HUES64 (cell line): ENCODE measurements at regions not wholly inside any gene's neighbourhood (a gene's known extent, or its start where the extent isn't known, plus 50 kb on each side); places are given as distances from the start of the nearest gene placed in this dataset.
"Not testable (repeated sequence)": the region's sequence is repeated elsewhere in the genome, so short reads cannot be mapped to it uniquely, and the experiment has no call there.

Experiments
- H3K27ac ChIP-seq: 2 replicates; pipeline ENCODE4 v1.7.0; 2013; ENCODE audit warnings: low read depth, low read length, inconsistent platforms
- H3K27me3 ChIP-seq: 2 replicates; pipeline ENCODE4 v1.6.1; 2013; ENCODE audit warnings: mild to moderate bottlenecking, low read length; ENCODE audit not compliant: insufficient read depth
- H3K36me3 ChIP-seq: 2 replicates; pipeline ENCODE4 v1.6.1; 2013; ENCODE audit warnings: mild to moderate bottlenecking, low read length; ENCODE audit not compliant: insufficient read depth
- H3K4me1 ChIP-seq: 2 replicates; pipeline ENCODE4 v1.6.1; 2013; ENCODE audit warnings: mild to moderate bottlenecking, low read length, moderate library complexity; ENCODE audit not compliant: insufficient read depth
- H3K4me3 ChIP-seq: 2 replicates; pipeline ENCODE4 v1.5.1; 2013; ENCODE audit warnings: mild to moderate bottlenecking, low read length, moderate library complexity
- H3K9ac ChIP-seq: 2 replicates; pipeline ENCODE4 v1.6.1; 2013; ENCODE audit warnings: mild to moderate bottlenecking, low read depth, low read length
- H3K9me3 ChIP-seq: 2 replicates; pipeline ENCODE4 v1.6.1; 2013; ENCODE audit warnings: low read depth, low read length; ENCODE audit not compliant: insufficient read depth
- WGBS: fragments of 150-250, 120-280 bp; methylation state at CpG from one replicate; pipeline ENCODE4 v1.1.7; 2013; ENCODE audit warnings: missing lambda C conversion rate; 5-methylcytosine and 5-hydroxymethylcytosine counted together

DNA sequence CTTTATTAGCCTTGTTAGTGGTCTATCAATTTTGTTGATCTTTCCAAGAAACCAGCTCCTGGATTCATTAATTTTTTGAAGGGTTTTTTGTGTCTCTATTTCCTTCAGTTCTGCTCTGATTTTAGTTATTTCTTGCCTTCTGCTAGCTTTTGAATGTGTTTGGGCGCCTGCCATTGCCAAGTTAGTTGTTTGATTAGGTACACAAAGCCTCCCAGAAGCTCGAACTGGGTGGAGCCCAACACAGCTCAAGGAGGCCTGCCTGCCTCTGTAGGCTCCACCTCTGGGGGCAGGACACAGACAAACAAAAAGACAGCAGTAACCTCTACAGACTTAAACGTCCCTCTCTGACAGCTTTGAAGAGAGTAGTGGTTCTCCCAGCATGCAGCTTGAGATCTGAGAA, 682.3 kb upstream of the ZNF804A start:
- H3K4me3 ChIP-seq: not testable (repeated sequence)

DNA sequence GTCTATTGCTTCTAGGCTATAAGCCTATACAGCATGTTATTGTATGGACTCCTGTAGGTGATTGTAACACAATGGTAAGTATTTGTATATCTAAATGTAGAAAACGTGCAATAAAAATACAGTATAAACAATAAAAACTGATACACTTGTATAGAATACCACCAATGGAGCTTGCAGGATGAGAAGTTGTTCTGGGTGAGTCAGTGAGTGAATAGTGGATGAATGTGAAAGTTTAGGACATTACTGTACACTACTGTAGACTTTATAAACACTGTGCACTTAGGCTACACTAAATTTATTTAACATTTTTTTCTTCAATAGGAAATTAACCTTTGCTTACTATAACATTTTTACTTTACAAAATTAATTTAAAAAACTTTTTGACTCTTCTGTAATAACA, 679.2 kb upstream of the ZNF804A start:
- no CpG with 5 or more reads among the region's 1 CpG for WGBS
- no peak overlapping the region for H3K4me3 ChIP-seq
- H3K4me1 ChIP-seq: no peaks in the 10 kb centered on the region
- H3K27me3 ChIP-seq: no peaks in the 10 kb centered on the region
- no peaks in the 10 kb centered on the region for H3K9me3 ChIP-seq
- no peak overlapping the region for H3K9ac ChIP-seq
- H3K36me3 ChIP-seq: no peaks in the 10 kb centered on the region
- no peak overlapping the region for H3K27ac ChIP-seq

More for the DNA sequence above, 682.3 kb upstream of the ZNF804A start:
- H3K9ac ChIP-seq, H3K9me3 ChIP-seq, H3K4me1 ChIP-seq, H3K27me3 ChIP-seq, H3K36me3 ChIP-seq, H3K27ac ChIP-seq: not testable (repeated sequence)
- WGBS: 92% methylated on average over 2 of the region's 3 CpGs

DNA sequence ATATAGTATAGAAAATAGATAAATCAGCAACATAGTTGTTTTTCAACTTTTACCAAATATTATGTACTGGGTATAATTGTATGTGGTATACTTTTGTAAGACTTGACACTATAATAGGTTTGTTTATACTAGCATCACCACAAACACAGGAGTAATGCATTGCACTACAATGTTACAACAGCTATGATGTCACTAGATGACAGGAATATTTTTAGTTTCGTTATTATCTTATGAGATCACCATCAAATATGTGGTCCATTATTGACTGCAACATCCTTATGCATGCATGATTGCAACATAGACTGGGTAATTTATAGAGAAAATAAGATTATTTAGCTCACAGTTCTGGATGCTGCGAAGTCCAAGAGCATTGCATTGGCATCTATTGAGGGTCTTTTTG, 678.4 kb upstream of the ZNF804A start:
- H3K4me3 ChIP-seq: no peak overlapping the region
- no peaks in the 10 kb centered on the region for H3K27me3 ChIP-seq
- no peaks in the 10 kb centered on the region for H3K36me3 ChIP-seq
- no peaks in the 10 kb centered on the region for H3K4me1 ChIP-seq
- no peaks in the 10 kb centered on the region for H3K9me3 ChIP-seq
- H3K27ac ChIP-seq: no peak overlapping the region
- 94% methylated on average over 2 of the region's 2 CpGs for WGBS
- no peak overlapping the region for H3K9ac ChIP-seq

DNA sequence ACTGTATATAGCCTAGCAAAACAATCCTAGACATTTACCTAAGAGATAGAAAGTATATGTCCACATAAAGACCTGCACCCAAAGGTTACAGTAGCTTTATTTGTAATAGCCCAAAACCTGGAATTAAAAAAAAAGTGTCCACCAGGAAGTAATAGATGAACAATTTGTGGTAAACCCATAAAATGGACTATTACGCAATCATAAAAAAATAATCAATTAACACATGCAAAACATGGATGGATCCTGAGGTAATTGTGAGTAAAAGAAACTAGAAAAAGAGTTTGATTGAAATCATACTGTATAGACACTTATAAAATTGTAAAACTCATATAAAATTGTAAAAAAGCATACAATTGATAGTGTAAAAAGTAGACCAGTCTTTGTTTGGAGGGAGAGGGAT, 673.0 kb upstream of the ZNF804A start:
- no peak overlapping the region for H3K4me3 ChIP-seq
- no peaks in the 10 kb centered on the region for H3K36me3 ChIP-seq
- H3K27me3 ChIP-seq: no peaks in the 10 kb centered on the region
- 0 out of 2 replicates have a peak, but pooled peaks cover 11% of the 10 kb centered on the region for H3K9me3 ChIP-seq
- H3K9ac ChIP-seq: no peak overlapping the region
- no CpG with 5 or more reads among the region's 1 CpG for WGBS
- no peaks in the 10 kb centered on the region for H3K4me1 ChIP-seq
- H3K27ac ChIP-seq: no peak overlapping the region

DNA sequence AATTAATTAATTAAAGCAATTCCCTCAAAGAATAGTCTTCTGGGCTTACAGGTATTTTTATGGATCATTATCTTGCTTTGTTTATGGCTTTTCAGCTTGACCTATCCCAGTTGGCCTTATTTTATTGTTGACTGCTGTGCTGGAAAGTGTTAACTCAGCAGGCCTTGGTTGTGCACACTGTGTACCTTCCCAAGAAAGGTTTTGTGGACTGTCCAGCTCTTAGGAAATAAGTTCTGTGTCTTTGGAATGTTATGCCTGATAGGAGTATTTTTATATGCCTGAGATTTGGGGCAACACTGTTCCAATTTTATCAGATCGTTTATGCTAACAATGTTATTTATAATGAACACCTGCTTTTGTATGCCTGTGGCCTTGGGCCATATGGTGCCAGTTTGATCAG, 671.9 kb upstream of the ZNF804A start:
- Histone ChIP-seq H3K27ac (no peak overlapping the region), H3K4me1 (no peaks in the 10 kb centered on the region), H3K27me3 (no peaks in the 10 kb centered on the region), H3K9me3 (0 out of 2 replicates have a peak, but pooled peaks cover 11% of the 10 kb centered on the region), H3K9ac (no peak overlapping the region), H3K36me3 (no peaks in the 10 kb centered on the region), H3K4me3 (no peak overlapping the region)
- WGBS: 100% methylated on average over 1 of the region's 1 CpG

DNA sequence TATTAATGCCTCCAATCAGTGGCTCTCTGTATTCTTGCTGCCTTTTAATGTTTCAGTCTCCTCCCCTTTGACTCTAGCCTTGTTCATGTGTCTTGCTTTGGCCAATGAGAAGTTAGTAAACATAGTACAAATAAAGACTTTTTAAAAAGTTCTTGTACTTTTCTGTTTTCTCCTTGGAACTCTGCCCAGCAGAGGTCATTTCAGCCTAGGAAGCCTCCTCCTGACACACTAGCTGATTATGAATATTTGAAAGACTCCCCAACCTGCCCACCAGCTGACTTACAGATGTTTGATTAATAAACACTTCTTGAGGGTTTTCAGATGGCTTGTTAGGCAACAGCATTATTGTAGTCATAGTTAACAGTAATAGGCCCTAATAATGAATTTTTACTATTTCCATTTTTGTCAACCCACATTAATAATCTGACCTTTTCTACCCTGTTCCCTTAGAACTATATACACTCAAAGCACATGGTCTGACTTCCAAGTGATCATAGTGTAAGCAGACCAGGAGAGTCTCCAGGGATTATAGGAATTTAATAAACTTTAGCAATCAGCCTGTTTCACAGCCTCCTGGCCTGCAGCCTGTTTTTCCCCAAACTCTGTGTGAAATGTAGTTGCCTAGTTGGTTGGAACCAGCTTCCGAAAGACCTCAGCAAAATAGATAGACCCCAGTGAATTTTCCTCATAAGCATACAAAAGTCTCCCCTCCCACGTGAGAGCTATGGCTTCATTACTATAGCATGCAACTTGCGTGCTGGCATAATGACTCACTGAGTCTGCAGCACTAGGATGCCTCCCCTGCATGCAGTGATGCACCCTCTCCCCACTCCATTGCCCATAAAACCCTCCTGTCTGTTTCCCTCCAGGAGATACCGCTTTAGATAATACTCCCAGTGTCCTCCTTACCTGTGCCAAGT, 670.7 kb upstream of the ZNF804A start:
- no peaks in the 10 kb centered on the region for H3K4me1 ChIP-seq
- H3K36me3 ChIP-seq: no peaks in the 10 kb centered on the region
- 91% methylated on average over 4 of the region's 4 CpGs for WGBS
- H3K9me3 ChIP-seq: 0 out of 2 replicates have a peak, but pooled peaks cover 11% of the 10 kb centered on the region
- H3K27ac ChIP-seq: no peak overlapping the region
- H3K9ac ChIP-seq: no peak overlapping the region
- H3K4me3 ChIP-seq: no peak overlapping the region
- H3K27me3 ChIP-seq: no peaks in the 10 kb centered on the region

DNA sequence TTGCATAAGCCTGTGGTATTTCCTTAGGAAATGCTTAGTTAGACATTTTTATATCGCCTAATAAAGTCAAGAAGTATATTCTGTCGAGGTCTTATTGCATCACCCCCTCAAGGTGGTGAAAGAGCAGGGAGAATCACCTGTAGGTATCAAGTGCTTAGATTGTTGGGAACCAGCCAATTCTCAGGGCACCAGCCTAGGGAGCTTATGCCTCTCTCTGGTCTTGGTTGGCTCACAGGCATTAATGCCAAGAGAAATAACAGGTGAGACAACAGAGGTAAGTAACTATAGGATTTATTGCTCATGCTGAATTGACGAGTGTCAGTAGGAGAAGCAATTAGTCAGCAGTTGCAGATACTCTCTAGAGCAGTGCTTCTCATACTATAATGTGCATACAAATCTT, 663.3 kb upstream of the ZNF804A start:
- no peaks in the 10 kb centered on the region for H3K27me3 ChIP-seq
- no peaks in the 10 kb centered on the region for H3K9me3 ChIP-seq
- H3K36me3 ChIP-seq: no peaks in the 10 kb centered on the region
- no peak overlapping the region for H3K27ac ChIP-seq
- H3K4me1 ChIP-seq: no peaks in the 10 kb centered on the region
- 97% methylated on average over 3 of the region's 3 CpGs for WGBS
- no peak overlapping the region for H3K4me3 ChIP-seq
- H3K9ac ChIP-seq: no peak overlapping the region

DNA sequence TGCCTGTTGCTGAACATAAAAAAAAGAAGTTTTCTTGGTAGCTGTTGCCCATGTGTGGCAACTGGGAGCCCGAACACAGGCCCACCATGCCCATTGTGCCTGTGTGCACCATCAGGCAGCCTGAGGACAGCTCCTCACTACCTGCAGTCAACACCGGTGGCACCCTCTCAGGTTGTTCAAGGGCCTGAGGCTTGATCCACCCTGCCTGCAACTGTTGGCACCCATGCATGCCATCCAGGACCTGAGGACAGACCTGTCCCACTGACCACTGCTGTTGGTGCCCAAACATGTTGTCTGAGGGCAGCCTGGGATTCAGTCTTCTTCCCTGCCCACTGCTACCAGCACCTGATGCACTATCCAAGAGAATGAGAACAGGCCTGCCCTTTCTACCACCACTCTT, 661.1 kb upstream of the ZNF804A start:
- Histone ChIP-seq H3K4me1 (no peaks in the 10 kb centered on the region), H3K27me3 (no peaks in the 10 kb centered on the region), H3K9me3 (no peaks in the 10 kb centered on the region), H3K4me3 (no peak overlapping the region), H3K36me3 (no peaks in the 10 kb centered on the region), H3K27ac (no peak overlapping the region), H3K9ac (no peak overlapping the region)
- WGBS: 96% methylated on average over 2 of the region's 2 CpGs

DNA sequence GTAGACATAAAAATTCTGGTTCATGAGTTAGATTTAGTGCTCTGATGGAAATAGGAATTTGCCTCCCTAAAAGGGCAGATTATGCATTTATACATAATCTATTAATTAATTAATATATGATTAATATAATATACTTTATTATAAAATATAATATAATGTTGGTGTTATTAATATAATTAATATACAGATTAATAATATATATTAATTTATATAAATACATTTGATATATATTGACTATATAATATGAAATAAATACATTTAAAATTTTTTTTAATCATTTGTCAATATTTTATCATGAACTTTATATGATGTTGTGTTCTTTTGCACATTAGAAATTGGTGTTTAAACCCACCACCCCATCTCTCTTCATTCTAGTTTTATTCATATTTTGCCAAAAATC, 652.1 kb upstream of the ZNF804A start:
- Histone ChIP-seq H3K9me3 (0 out of 2 replicates have a peak, but pooled peaks cover 3% of the 10 kb centered on the region), H3K4me3 (no peak overlapping the region), H3K27ac (no peak overlapping the region), H3K9ac (no peak overlapping the region), H3K27me3 (no peaks in the 10 kb centered on the region), H3K4me1 (no peaks in the 10 kb centered on the region), H3K36me3 (no peaks in the 10 kb centered on the region)

DNA sequence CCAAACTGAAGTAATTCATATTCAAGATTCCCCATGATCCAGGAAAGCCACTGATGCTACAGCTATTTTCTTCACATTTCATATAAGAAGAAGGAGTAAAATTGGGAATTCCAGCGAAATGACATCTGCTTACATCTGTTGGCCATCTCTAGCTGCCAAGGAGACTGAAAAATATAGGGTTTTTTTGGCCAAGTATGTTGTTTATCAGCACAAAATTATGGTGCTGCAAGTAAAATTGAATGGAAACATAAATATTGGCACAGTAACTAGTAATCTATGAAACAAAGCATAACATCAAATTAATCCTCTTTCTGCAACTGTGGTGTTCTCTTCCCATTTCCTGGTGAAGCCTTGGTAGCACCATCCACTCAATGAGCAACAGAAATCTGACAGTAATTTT, 649.5 kb upstream of the ZNF804A start:
- 100% methylated on average over 1 of the region's 1 CpG for WGBS
- H3K9me3 ChIP-seq: 0 out of 2 replicates have a peak, but pooled peaks cover 3% of the 10 kb centered on the region
- no peak overlapping the region for H3K9ac ChIP-seq
- no peak overlapping the region for H3K27ac ChIP-seq
- no peak overlapping the region for H3K4me3 ChIP-seq
- no peaks in the 10 kb centered on the region for H3K27me3 ChIP-seq
- no peaks in the 10 kb centered on the region for H3K4me1 ChIP-seq
- H3K36me3 ChIP-seq: no peaks in the 10 kb centered on the region

DNA sequence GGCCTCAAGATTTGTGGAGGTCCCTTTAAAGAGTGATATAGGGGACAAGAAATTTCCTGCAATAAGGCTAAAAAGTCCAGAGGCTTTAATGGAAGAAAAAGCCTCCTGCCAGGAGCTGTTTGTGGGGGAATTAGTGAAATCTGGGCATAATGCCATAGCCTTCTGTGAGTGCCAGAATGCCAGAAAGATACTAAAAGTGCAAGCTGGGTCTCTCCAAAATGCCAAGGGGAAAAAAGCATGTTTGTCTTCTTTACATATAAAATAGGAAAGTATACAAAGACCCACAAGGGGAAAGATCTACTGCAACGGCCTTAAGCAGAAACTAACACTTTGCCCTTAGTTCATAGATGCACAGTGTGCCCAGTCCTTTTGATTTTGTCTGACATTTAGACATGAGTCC, 647.7 kb upstream of the ZNF804A start:
- no peaks in the 10 kb centered on the region for H3K36me3 ChIP-seq
- H3K4me1 ChIP-seq: no peaks in the 10 kb centered on the region
- WGBS: 93% methylated on average over 1 of the region's 1 CpG
- H3K27me3 ChIP-seq: no peaks in the 10 kb centered on the region
- no peak overlapping the region for H3K9ac ChIP-seq
- no peak overlapping the region for H3K4me3 ChIP-seq
- H3K27ac ChIP-seq: no peak overlapping the region
- H3K9me3 ChIP-seq: 0 out of 2 replicates have a peak, but pooled peaks cover 3% of the 10 kb centered on the region
